ENCODE measurements at regions not wholly inside any gene's neighbourhood (a gene's known extent, or its start where the extent isn't known, plus 50 kb on each side); places are given as distances from the start of the nearest gene placed in this dataset.
"Not testable (repeated sequence)": the region's sequence is repeated elsewhere in the genome, so short reads cannot be mapped to it uniquely, and the experiment has no call there.

DNA sequence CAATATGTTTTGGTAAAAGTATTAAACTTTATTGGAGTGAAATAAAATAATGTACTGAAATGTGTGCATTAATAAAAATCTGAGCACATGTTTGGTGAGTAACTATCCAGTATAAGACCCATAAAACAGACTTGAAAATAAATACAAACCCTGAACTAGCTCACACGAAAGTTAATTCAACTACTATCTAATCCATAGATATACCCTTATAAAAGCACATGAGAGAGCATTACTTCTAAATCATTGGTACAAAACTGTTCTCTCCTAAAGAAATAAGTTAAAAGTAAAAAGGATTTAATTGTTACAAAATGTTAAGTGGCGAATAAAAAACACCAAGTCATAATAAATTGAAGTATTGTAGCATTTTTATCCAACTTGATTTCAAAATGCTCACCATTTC, 295.6 kb downstream of the PTPRC start:
- no peak for DNase-seq (ENCODE audit: low spot score)

DNA sequence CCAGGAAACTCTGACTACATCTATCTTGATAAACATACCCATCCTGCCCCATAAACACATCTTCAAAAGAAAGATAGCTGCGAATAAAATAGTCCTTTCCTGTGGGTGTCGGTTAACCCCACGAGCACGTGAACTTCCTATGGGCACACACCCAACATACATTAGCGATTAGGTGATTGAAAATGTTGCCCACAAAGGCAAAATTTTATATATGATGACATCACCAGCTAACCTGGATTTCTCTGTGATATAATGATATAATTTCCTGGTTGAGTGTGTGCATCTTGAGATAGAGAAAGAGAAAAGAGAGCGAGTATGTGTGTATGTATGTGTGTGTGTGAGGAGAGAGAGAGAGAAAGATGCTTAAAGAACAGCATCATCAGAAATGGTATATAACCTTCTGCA, 296.1 kb downstream of the PTPRC start:
- DNase-seq (ENCODE audit: low spot score): no peak

DNA sequence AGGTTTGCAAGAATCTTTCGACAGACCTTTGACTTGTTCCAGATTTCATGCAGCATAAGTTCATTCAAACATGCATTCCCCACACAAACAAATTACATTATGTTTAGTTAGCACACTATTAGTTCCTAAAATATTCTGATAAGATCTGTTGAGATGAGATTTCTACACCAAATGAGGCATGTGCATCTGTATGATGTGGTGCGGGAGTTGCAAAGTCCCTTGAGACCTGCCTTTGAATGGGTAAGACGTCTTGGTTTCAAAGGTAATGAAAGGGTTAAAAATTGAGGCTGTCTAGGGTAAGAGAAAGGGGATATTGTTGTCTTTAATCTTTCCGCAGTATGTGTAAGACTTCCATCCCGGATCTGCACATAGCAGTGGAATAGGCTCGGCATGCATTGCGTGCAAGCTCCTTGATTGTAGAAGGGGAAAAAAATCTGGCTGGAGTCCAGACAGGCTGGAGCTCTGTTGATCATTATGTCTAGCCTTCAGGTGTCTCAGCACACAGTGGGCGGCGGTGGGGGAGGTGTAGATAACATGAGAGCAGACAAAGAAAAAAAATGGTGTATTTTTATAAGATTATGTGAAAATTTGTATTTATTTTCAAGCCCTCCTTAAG, 296.6 kb downstream of the PTPRC start:
- DNase-seq (ENCODE audit: low spot score): peak; percentile 63

DNA sequence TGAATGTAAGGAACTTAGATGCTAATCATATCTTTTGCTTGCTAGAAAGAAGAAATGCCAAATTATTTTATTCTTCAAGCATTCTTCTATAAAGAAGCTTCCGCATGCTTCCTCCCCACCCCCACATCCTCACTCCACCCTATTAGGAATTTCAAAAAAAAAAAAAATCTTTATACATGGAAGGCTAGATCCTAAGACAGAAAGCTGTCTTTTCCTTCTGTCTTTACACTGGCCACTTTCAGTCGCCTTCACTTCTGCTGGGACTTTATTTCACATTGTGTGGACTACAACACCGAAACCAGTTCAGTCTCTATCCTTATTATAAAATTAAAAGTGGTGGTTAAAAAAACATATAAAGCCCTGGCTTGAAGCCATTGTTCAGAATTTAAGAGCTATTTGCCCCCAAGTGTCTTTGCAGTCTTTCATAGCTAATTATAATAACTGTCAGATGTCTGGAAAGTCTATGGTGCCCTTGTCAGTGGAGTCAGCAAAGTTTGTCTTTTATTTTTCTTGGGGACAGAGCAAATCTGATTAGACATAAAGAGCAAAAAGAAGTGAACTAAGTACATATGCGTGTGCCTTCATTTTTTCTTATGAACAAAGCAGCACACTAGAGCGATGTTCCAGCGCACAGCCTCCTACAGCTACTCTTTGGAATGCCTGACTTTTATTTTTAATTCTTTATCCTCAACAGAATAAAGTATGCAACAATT, 297.7 kb downstream of the PTPRC start:
- DNase-seq (ENCODE audit: low spot score): peak; percentile 17

DNA sequence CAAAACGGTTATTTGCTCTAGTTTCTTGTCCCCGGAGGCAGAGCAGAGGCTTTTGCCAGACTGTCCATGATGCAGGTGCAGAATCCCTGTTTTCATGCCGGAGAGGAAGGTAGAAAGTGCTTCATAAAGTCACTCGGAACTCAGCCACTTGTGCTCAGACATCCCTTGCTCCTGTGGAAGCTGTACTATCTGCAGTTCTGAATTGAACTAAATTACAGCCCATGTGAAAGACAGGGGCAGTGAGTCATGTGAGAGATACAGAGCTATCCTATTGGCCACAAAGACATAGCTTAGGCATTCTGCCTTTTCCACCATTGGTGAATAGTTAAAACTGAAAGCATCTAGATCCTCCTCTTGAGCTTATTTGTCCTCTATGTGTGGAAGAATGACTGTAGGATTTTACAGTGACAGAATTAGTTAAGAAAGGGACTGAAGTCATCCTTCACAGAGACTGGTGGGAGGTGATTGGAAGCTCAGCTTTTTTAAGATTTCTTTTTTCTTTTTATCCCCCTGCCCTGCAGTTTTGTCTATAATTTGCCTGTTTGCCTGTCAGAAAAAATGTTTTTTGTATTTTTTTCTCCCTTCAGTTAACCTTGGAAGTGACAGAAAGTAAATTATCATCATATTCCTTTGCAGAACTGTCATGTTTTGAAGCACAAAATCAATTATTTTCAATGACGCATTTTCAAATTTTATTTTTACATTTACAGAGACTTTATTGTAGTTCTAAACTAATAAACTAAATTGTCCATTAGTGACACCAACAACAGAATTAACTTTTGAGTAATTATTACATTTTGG, 298.6 kb downstream of the PTPRC start:
- peak; percentile 94 for DNase-seq (ENCODE audit: low spot score)

DNA sequence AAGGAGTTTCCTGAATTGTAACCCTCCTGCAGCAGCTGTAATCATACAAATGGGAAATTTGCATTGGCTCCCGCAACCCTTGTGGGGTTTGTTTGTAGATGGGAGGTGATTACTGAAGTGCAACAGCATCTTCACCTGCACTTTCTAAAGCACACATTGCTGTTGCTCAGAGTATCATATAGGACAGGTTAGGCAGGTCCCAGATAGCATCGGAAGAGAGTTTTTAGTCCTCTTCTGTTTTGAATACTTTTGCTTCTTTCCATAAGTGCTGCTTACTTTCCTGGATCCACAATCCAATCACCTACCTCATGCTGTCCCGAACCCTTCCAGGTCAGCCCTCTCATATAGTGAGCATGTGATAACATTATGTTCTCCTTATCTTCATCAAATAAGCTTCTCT, 300.4 kb downstream of the PTPRC start:
- DNase-seq (ENCODE audit: low spot score): no peak

DNA sequence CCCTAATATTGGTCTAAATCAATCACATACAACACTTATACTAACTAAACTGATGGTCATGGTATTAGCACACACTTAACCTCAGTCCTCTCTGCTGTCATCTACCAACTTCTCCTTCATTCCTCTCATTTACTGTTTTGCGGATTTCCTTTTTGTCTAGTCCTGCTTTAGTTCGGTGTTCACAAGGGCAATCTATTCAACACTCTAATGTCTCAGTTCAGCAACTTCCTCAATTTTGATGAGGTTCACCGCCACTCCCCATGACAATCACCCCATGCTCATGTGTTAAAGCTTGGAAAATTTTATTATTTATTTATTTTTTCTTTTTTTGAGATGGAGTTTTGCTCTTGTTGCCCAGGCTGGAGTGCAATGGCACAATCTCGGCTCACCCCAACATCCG, 301.1 kb downstream of the PTPRC start:
- DNase-seq (ENCODE audit: low spot score): no peak

DNA sequence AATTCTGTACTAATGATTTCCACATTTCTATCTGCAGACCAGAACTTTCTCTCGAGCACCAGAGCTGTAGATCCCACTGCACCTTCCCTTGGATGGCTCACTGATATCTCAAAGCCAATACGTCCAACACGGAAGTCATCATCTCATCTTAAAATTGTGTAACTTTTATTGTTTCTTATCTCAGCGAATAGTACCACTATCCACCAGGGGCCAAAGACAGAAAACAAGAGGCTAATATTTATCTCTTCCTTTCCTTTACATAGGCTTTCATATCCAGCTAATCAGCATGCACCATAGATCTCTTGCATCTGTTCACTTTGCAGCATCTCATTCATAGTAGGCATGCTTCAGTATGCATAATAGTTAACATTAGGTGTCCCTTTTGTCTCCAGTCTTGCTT, 303.6 kb downstream of the PTPRC start:
- DNase-seq (ENCODE audit: low spot score): no peak

DNA sequence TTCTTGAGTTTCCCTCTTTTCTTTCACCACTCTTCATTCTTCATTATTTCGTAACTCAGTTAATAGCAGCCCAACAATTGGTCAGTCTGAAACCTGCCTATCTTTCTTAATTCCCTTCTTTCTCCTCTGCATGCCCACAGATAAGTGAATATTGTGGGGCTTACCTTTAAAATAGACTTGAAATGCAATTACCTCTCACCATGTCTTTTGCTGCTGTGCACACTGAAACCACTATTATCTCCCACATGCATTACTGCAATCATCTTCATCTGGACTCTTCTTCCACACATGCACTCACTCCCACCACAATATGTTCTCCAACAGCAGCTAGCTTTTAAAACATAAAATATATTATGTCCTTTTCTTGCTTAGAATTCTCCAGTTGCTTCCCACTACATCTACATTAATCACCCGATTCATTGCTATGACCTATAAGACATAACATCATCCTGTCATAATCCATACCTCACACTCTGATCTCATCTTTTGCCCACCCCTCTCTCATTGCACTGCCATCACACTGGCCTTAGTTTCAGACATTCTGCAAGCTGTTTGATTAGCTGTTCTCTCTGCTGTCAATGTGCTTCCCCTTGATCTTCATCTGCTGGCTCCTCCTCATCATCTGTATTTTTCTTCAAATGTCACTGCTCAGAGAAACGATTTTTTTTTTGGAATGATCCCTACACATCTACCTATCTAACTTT, 304.8 kb downstream of the PTPRC start:
- no peak for DNase-seq (ENCODE audit: low spot score)

DNA sequence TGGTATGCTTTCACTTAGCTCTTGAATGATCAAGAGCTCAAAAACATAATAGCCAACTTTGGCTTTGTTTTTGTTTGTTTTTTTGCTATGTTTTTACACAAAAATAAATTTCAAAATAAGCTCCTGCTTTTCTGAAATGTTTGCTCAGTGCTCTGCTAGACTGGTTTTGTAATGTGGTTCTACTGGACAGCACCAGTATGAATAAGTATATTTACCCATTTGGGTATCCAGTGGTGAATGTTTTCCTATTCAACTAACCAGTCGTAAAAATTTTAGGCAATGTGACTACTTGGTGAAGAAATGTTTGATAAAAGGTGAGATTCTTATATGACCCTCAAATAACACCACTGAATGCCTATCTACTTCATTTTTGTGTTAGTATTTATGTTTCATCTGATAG, 308.6 kb downstream of the PTPRC start:
- no peak for DNase-seq (ENCODE audit: low spot score)

DNA sequence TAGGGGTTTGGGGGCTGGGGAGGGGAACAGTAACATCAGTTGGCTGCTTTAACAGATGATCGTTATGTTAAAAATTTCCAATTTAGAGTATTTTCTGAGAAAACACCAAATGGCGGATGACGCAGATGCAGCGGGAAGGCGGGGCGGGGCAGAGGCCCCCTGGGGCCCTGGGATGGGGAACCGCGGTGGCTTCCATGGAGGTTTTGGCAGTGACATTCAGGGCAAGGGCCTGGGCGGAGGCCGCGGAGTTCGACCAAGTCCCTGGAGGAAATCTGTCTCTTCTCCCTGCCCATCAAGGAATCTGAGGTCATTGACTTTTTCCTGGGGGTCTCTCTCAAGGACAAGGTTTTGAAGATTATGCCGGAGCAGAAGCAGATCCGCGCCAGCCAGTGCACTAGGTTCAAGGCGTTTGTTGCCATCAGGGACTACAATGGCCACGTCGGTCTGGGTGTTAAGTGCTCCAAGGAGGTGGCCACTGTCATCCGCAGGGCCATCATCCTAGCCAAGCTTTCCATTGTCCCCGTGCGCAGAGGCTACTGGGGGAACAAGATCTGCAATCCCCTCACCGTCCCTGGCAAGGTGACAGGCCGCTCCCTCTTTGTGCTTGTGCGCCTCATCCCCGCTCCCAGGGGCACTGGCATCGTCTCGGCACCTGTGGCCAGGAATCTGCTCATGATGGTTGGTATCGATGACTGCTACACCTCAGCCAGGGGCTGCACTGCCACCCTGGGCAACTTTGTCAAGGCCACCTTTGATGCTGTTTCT, 310.2 kb downstream of the PTPRC start:
- DNase-seq (ENCODE audit: low spot score): no peak

DNA sequence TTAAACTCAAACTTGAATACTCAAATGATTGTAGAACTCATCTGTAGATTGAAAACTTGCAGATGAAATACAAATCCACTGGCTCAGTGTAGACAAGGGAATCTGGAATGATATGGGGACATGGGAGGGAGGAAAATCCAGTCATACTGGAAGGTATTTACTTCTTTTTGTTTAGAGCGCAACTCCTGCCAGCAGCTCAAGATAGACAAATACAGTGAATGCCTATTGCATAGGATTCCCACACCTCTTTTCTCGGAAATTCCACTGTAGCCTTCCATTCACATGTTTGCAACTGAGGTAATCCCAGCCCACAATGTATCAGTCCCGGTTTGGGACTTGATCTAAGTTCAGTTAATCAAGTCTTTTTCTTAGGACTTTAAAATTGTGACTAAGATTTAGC, 311.2 kb downstream of the PTPRC start:
- DNase-seq (ENCODE audit: low spot score): no peak

DNA sequence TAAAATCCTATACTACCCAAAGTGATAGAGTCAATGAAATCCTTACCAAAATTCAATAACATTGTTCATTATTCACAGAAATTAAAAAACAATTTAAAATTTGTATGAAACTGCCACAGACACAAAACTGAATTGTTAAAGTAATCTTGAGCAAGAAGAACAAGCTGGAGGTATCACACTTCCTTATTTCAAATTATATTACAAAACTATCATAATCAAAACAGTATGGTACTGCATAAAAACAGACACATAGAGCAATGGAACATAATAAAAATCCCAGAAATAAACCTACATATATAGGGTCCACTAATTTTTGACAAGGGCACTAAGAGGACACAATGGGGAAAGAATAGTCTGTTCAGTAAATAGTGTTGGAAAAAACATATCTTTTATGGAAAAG, 316.2 kb downstream of the PTPRC start:
- DNase-seq (ENCODE audit: low spot score): no peak

DNA sequence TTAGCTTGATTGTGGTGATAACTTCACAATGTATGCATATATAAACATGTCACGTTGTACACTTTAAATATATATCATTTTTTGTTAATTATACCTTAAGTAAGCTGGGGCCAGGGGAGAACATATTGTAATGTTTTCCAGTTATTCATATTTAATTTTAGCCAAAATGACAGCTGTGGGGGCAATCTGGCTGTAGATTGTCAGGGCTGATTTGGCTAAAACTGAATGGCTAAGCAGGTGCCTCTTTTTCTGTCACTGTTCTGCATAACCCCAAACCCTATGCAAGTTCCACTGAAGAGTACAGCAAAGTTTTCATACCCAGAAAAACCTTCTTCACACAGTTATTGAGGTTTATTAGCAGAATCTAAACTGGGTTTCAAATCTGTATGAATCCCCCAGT, 318.2 kb downstream of the PTPRC start:
- no peak for DNase-seq (ENCODE audit: low spot score)

DNA sequence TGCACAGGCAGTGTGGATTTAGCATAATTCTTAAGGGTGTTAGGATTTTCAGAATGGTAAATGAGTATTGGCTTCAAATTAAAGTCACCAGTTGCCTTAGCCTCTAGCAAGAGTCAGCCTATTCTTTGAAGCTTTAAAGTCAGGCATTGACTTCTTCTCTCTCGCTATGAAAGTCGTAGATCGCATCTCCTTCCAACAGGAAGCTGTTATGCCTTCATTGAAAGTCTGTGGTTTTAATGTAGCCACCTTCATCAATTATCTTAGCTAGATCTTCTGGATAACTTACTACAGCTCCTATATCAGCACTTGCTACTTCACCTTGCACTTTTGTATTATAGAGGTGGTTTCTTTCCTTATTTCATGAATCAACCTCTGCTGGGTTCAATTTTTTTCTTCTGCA, 320.2 kb downstream of the PTPRC start:
- DNase-seq (ENCODE audit: low spot score): no peak

DNA sequence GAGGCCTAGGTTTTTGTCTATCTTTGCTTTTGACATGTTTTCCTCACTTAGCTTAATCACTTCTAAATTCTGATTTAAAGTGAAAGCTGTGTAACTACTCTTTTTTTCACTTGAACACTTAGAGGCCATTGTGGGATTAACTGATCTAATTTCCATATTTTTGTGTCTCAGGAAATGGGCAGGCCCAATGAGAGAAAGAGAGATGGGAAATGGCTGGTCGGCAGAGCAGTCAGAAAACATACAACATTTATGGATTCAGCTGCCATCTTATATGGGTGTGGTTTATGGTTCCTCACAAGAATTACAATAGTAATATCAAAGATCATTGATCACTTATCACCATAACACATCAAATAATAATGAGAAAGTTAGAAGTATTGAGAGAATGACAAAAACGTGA, 320.8 kb downstream of the PTPRC start:
- no peak for DNase-seq (ENCODE audit: low spot score)

DNA sequence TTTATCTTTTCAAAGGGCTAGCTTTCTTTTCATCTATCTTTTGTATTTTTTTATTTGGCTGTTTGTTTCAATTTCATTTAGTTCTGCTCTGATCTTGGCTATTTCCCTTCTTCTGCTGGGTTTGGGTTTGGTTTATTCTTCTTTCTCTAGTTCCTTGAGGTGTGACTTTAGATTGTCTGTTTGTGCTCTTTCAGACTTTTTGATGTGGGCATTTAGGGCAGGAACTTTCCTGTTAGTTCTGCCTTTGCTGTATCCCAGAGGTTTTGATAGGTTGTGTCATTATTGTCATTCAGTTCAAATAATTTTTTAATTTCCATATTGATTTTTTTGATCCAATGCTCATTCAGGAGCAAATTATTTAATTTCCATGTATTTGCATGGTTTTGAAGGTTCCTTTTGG, 325.0 kb downstream of the PTPRC start:
- not testable (repeated sequence) for DNase-seq (ENCODE audit: low spot score)

DNA sequence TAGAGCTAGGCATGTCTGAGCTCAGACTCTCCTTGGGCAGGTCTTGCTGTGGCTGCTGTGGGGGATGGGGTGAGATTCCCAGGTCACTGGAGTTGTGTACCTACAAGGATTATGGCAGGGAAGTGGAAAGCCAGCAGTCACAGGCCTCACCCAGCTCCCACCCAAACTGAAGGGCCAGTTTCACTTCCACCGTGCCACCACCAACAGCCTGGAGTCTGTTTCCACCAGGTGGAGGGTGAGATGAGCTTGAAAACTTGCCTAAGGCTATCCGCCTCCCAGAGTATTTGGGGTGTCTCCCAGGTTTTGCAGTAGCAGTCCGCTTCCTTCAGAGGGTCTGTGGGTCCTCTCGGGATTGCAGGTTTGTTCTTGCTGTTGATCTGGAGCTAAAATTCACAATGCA, 327.7 kb downstream of the PTPRC start:
- DNase-seq (ENCODE audit: low spot score): no peak

DNA sequence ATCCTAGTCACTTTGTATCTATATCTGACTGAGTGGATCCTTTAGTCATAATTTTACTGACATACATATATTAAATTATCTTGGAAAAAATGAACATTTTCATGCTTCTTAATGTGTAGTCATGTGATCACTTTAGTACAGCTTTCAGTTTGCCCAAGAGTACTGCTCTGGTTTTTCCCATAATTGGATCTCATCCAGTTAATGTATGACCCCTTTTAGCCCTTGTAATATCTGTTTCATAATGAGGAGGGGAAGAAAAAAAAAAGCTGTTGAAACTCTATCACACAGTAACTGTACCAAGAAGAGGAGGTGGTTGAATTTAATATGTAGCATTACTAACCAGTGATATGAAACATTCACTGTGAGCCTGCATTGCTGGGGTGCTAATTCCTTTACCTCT, 328.7 kb downstream of the PTPRC start:
- no peak for DNase-seq (ENCODE audit: low spot score)

DNA sequence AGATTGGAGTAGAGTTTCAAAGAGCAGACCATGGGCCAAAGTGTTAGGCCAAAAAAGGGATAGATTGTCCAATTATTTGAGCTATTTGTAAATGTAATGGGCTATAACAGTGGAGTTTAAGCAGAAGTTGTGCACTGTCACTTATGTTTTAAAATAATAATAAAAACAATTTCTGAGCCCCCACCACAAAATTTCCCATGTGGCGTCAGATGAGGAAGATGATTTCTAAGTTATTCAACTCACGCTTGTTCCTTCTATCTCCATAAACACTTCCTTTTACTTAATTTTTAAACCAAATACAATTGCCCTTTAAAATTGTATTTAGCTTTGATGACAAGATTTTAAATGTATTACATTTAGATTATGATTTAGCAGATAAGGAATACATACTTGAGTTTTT, 330.0 kb downstream of the PTPRC start:
- no peak for DNase-seq (ENCODE audit: low spot score)

DNA sequence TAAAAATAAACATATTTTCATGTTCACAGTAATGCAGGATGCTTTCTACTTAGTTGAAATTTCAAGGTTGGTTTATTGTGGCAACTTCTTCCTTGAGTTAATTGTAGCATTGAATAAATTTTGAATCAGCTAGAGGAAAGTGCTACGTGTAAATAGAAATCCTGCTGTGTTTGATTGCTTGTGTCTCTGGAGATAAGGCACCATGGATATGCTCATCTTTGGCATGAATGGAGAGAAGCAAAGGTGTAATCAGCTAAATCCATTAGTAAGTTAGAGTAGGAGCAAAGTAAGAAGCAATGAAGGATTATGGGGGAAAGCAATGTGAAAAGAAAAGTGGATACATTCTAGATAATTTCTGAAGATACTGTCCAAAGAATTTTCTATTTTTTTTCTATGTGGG, 331.1 kb downstream of the PTPRC start:
- no peak for DNase-seq (ENCODE audit: low spot score)

DNA sequence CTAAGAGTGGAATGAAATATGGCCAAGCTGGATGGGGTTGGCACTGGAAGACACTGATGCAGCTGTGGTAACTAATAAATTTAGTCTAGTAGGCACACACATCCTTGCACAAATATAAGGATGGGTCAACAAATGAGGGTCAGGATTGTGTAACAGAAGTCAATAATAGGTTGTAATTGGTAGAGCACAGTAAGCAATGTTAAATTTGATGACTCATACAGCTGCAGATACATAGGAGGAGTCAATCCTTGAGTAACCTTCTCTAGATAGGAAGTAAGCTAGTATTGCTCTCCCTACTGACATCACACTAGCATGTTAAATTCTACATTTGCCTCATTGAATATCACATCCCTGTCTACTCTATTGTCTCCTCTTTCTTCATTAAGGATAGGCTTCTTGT, 332.1 kb downstream of the PTPRC start:
- peak; percentile 4 for DNase-seq (ENCODE audit: low spot score)

All from AG08395 (cell line).